HEK293 (cell line): ENCODE measurements at regions not wholly inside any gene's neighbourhood (a gene's known extent, or its start where the extent isn't known, plus 50 kb on each side); places are given as distances from the start of the nearest gene placed in this dataset.
A peak's percentile ranks its signal among the peaks of the same experiment; 100 is the strongest.

Experiments
- CTCF ChIA-PET: fragments of 350-600 bp; formaldehyde crosslinking; extraction: SDS; loops from one replicate; lab custom pipeline; 2021; ENCODE audit warnings: antibody characterized with exemption; lab: Yijun Ruan, JAX
- POLR2A ChIA-PET: fragments of 300-600 bp; formaldehyde crosslinking; extraction: SDS; loops from one replicate; lab custom pipeline; 2020; ENCODE audit warnings: antibody characterized with exemption, inconsistent platforms; lab: Yijun Ruan, JAX
- H3K27ac ChIP-seq: fragments of 200-500 bp; sonication (Bioruptor generic); 2 replicates; pipeline ENCODE4 v1.5.1; 2014; ENCODE audit warnings: low read depth, low read length, control low read depth, inconsistent platforms; ENCODE audit errors: extremely low read depth
- H3K36me3 ChIP-seq, 2 experiments: fragments of 200-500 bp in 1 of 2; sonication (Bioruptor generic) in 1 of 2; 1 replicate in 1 of 2; 2 replicates in 1 of 2; pipeline ENCODE4 v1.5.1; 2014 to 2017; ENCODE audit warnings: inconsistent platforms in 2 of 2, low read length in 2 of 2; ENCODE audit not compliant: control insufficient read depth in 2 of 2, insufficient read depth in 1 of 2
- H3K4me1 ChIP-seq: fragments of 200-500 bp; sonication (Bioruptor generic); 2 replicates; pipeline ENCODE4 v1.5.1; 2014; ENCODE audit warnings: mild to moderate bottlenecking, low read length, inconsistent platforms; ENCODE audit not compliant: control insufficient read depth, insufficient read depth
- H3K4me3 ChIP-seq: 2 replicates; pipeline ENCODE4 v1.5.1; 2011; ENCODE audit warnings: low read depth, mild to moderate bottlenecking, control low read depth, low read length, moderate library complexity
- H3K9me3 ChIP-seq: fragments of 200-500 bp; sonication (Bioruptor generic); 2 replicates; pipeline ENCODE4 v1.5.1; 2014; ENCODE audit warnings: low read depth, low read length, inconsistent platforms; ENCODE audit not compliant: control insufficient read depth, insufficient read depth
- FEZF1 ChIP-seq: fragments of 450-650 bp; formaldehyde crosslinking; IDR thresholded peaks from 2 replicates; pipeline ENCODE4 v1.5.1; 2016; ENCODE audit warnings: missing biosample characterization, missing genetic modification characterization
- GLIS1 ChIP-seq: fragments of 450-650 bp; formaldehyde crosslinking; IDR thresholded peaks from 2 replicates; pipeline ENCODE4 v1.5.1; 2016; ENCODE audit warnings: missing biosample characterization, missing genetic modification characterization
- MYNN ChIP-seq: fragments of 450-650 bp; formaldehyde crosslinking; IDR thresholded peaks from 2 replicates; pipeline ENCODE4 v1.5.1; 2016; ENCODE audit warnings: missing biosample characterization, missing genetic modification characterization, borderline replicate concordance
- OSR2 ChIP-seq: fragments of 450-650 bp; formaldehyde crosslinking; IDR thresholded peaks from 2 replicates; pipeline ENCODE4 v1.5.1; 2016; ENCODE audit warnings: missing biosample characterization, missing genetic modification characterization
- SCRT2 ChIP-seq: fragments of 450-650 bp; formaldehyde crosslinking; IDR thresholded peaks from 2 replicates; pipeline ENCODE4 v1.5.1; 2016; ENCODE audit warnings: missing biosample characterization, missing genetic modification characterization
- SP7 ChIP-seq: fragments of 450-650 bp; formaldehyde crosslinking; IDR thresholded peaks from 2 replicates; pipeline ENCODE4 v1.5.1; 2016; ENCODE audit warnings: missing biosample characterization, missing genetic modification characterization
- ZIC2 ChIP-seq: fragments of 450-650 bp; formaldehyde crosslinking; IDR thresholded peaks from 2 replicates; pipeline ENCODE4 v1.5.1; 2016; ENCODE audit warnings: missing biosample characterization, missing genetic modification characterization
- ZNF184 ChIP-seq: fragments of 450-650 bp; IDR thresholded peaks from 2 replicates; pipeline ENCODE4 v1.5.1; 2018; ENCODE audit warnings: missing biosample characterization, mild to moderate bottlenecking, missing genetic modification characterization
- ZNF202 ChIP-seq: fragments of 450-650 bp; formaldehyde crosslinking; IDR thresholded peaks from 2 replicates; pipeline ENCODE4 v1.5.1; 2016; ENCODE audit warnings: missing biosample characterization, missing genetic modification characterization, borderline replicate concordance
- ZNF280C ChIP-seq: fragments of 450-650 bp; formaldehyde crosslinking; IDR thresholded peaks from 2 replicates; pipeline ENCODE4 v1.5.1; 2016; ENCODE audit warnings: missing biosample characterization, missing genetic modification characterization
- ZNF280D ChIP-seq: fragments of 450-650 bp; formaldehyde crosslinking; IDR thresholded peaks from 2 replicates; pipeline ENCODE4 v1.5.1; 2016; ENCODE audit warnings: missing biosample characterization, missing genetic modification characterization
- ZNF324 ChIP-seq: fragments of 450-650 bp; formaldehyde crosslinking; IDR thresholded peaks from 2 replicates; pipeline ENCODE4 v1.5.1; 2016; ENCODE audit warnings: missing biosample characterization, missing genetic modification characterization
- ZNF423 ChIP-seq: fragments of 450-650 bp; formaldehyde crosslinking; IDR thresholded peaks from 2 replicates; pipeline ENCODE4 v1.5.1; 2016; ENCODE audit warnings: missing biosample characterization, missing genetic modification characterization
- ZNF549 ChIP-seq: fragments of 450-650 bp; IDR thresholded peaks from 2 replicates; pipeline ENCODE4 v1.5.1; 2018; ENCODE audit warnings: missing biosample characterization, missing genetic modification characterization, mild to moderate bottlenecking, inconsistent platforms, moderate library complexity
- ZNF558 ChIP-seq: fragments of 450-650 bp; formaldehyde crosslinking; IDR thresholded peaks from 2 replicates; pipeline ENCODE4 v1.5.1; 2016; ENCODE audit warnings: missing biosample characterization, missing genetic modification characterization
- ZNF561 ChIP-seq: fragments of 450-650 bp; IDR thresholded peaks from 2 replicates; pipeline ENCODE4 v1.5.1; 2018; ENCODE audit warnings: missing biosample characterization, missing genetic modification characterization, borderline replicate concordance
- ZNF580 ChIP-seq: fragments of 450-650 bp; formaldehyde crosslinking; IDR thresholded peaks from 2 replicates; pipeline ENCODE4 v1.5.1; 2016; ENCODE audit warnings: missing biosample characterization, missing genetic modification characterization
- ZNF610 ChIP-seq: fragments of 450-650 bp; formaldehyde crosslinking; IDR thresholded peaks from 2 replicates; pipeline ENCODE4 v1.5.1; 2016; ENCODE audit warnings: missing biosample characterization, missing genetic modification characterization, borderline replicate concordance
- ZNF654 ChIP-seq: fragments of 450-650 bp; formaldehyde crosslinking; IDR thresholded peaks from 2 replicates; pipeline ENCODE4 v1.5.1; 2016; ENCODE audit warnings: low read depth, missing biosample characterization, missing genetic modification characterization
- ZNF660 ChIP-seq: fragments of 450-650 bp; IDR thresholded peaks from 2 replicates; pipeline ENCODE4 v1.5.1; 2018; ENCODE audit warnings: missing biosample characterization, mild to moderate bottlenecking, missing genetic modification characterization
- ZNF677 ChIP-seq: fragments of 450-650 bp; IDR thresholded peaks from 2 replicates; pipeline ENCODE4 v1.5.0; 2018; ENCODE audit warnings: missing biosample characterization, mild to moderate bottlenecking, missing genetic modification characterization, moderate library complexity
- ZNF792 ChIP-seq: fragments of 450-650 bp; formaldehyde crosslinking; IDR thresholded peaks from 2 replicates; pipeline ENCODE4 v1.5.1; 2016; ENCODE audit warnings: missing biosample characterization, missing genetic modification characterization
- ZSCAN30 ChIP-seq: fragments of 450-650 bp; IDR thresholded peaks from 2 replicates; pipeline ENCODE4 v1.5.1; 2018; ENCODE audit warnings: missing biosample characterization, mild to moderate bottlenecking, missing genetic modification characterization, moderate library complexity
- TF ChIP-seq, protein P1 (sequence below): fragments of 450-650 bp; formaldehyde crosslinking; IDR thresholded peaks from 2 replicates; pipeline ENCODE4 v1.5.1; 2016; ENCODE audit warnings: missing biosample characterization, missing genetic modification characterization

- no peak for TF ChIP-seq ZNF280D (tag by site-specific recombination)
- TF ChIP-seq, protein P1, sequence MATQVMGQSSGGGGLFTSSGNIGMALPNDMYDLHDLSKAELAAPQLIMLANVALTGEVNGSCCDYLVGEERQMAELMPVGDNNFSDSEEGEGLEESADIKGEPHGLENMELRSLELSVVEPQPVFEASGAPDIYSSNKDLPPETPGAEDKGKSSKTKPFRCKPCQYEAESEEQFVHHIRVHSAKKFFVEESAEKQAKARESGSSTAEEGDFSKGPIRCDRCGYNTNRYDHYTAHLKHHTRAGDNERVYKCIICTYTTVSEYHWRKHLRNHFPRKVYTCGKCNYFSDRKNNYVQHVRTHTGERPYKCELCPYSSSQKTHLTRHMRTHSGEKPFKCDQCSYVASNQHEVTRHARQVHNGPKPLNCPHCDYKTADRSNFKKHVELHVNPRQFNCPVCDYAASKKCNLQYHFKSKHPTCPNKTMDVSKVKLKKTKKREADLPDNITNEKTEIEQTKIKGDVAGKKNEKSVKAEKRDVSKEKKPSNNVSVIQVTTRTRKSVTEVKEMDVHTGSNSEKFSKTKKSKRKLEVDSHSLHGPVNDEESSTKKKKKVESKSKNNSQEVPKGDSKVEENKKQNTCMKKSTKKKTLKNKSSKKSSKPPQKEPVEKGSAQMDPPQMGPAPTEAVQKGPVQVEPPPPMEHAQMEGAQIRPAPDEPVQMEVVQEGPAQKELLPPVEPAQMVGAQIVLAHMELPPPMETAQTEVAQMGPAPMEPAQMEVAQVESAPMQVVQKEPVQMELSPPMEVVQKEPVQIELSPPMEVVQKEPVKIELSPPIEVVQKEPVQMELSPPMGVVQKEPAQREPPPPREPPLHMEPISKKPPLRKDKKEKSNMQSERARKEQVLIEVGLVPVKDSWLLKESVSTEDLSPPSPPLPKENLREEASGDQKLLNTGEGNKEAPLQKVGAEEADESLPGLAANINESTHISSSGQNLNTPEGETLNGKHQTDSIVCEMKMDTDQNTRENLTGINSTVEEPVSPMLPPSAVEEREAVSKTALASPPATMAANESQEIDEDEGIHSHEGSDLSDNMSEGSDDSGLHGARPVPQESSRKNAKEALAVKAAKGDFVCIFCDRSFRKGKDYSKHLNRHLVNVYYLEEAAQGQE (tag by site-specific recombination): no peak
- TF ChIP-seq ZNF558: no peak
- TF ChIP-seq ZNF324 (tag by site-specific recombination): no peak
- TF ChIP-seq OSR2 (tag by site-specific recombination): no peak
These were observed 78.9 kb upstream of the BHLHE40 start (continued) for GRCh38 chr3:4900298-4900697.

DNA sequence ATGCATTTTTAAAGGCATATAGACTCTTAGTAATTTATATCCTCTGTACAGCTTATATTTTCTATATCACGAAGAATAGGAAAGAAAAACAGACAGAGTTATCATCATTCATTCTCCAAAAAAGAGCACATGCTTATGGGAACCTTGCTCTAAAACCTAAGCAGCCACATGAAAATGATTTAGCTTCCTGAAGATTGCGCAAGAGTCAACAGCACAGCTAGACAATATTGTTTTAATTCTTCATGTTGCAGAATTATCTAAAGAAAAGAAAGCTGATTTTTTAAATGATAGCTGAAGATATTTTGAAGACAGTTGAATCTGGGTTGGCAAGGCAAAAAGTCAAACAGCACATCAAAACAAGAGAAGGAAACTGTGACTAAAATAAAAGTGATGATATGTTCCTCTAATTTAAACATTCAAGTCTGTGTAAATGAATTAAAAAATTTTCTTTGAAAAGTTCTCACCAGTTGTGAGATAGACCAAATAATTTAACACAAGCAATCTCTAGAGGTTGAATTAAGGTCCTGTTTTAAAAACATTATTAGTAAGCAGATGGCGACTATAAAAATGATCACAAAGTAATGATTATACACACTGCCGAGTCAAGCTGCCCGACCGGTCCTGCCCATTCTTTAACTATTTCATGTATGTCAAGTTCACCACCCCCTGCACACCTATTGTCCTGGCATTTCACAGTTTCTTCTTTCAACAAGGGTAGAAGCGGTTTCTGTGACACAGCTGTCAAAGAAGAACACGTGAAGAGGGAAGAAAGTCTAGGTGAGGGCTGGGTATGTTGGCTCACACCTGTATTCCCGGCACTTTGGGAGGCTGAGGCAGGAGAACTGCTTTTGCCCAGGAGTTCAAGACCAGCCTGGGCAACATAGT lies 74.2 kb upstream of the BHLHE40 start:
- no peak overlapping the region for H3K4me3 ChIP-seq
- H3K4me1 ChIP-seq: no peaks in the 10 kb centered on the region
- H3K27ac ChIP-seq: no peak overlapping the region
- H3K9me3 ChIP-seq: no peaks in the 10 kb centered on the region
- ChIA-PET POLR2A (no interaction called here), CTCF (interaction anchor here (1.0 kb wide), 1 partner anchor 20 kb away, joined by 3 read pairs; no protein-coding TSS in a partner anchor)
- H3K36me3 ChIP-seq: no peaks in the 10 kb centered on the region
- no peak for TF ChIP-seq ZNF660 (tag by site-specific recombination)
- no peak for TF ChIP-seq ZNF610 (tag by site-specific recombination)
- no peak for TF ChIP-seq ZNF792 (tag by site-specific recombination)
- no peak for TF ChIP-seq ZNF202 (tag by site-specific recombination)
- no peak for TF ChIP-seq ZNF280C (tag by site-specific recombination)
- TF ChIP-seq, all 188 proteins: peak for 0

GRCh38 chr3:4906107-4906621 lies 73.1 kb upstream of the BHLHE40 start:
- H3K4me3 ChIP-seq: no peak overlapping the region
- no peaks in the 10 kb centered on the region for H3K4me1 ChIP-seq
- H3K36me3 ChIP-seq: no peaks in the 10 kb centered on the region
- ChIA-PET CTCF (interaction anchor here (0.6 to 1.3 kb wide), 5 partner anchors 21 to 187 kb away, joined by 3 to 5 read pairs (median 3); no protein-coding TSS in a partner anchor), POLR2A (no interaction called here)
- H3K9me3 ChIP-seq: no peaks in the 10 kb centered on the region
- no peak overlapping the region for H3K27ac ChIP-seq
- TF ChIP-seq ZNF580 (0 out of 2 replicates have a peak, but pooled peaks have one; percentile 24), FEZF1 (tag by site-specific recombination) (peak; percentile 74), ZNF561 (tag by site-specific recombination) (no peak), ZNF549 (tag by site-specific recombination) (no peak), ZNF677 (tag by site-specific recombination) (no peak), MYNN (tag by site-specific recombination) (peak; percentile 52; the same call in 1 of the 2 replicates), ZSCAN30 (tag by site-specific recombination) (peak; percentile 92), ZNF184 (tag by site-specific recombination) (peak; percentile 51; the same call in 1 of the 2 replicates), SCRT2 (tag by site-specific recombination) (no peak), SP7 (tag by site-specific recombination) (peak; percentile 61), GLIS1 (tag by site-specific recombination) (peak; percentile 66; the same call in 1 of the 2 replicates), ZIC2 (tag by site-specific recombination) (no peak), ZNF654 (tag by site-specific recombination) (no peak), ZNF423 (tag by site-specific recombination) (no peak)
